Mesothelial cell of epicardium (in vitro differentiated cells): ENCODE measurements at regions not wholly inside any gene's neighbourhood (a gene's known extent, or its start where the extent isn't known, plus 50 kb on each side); places are given as distances from the start of the nearest gene placed in this dataset.

Source experiments
- DNase-seq, 2 experiments: peaks; one replicate each; pipeline ENCODE4 v3.0.0; 2021; ENCODE audit warnings: low spot score in 2 of 2; ENCODE audit not compliant: unreplicated experiment in 2 of 2
- H3K27ac Mint-ChIP-seq: 2 replicates; pipeline ENCODE4 v1.8.0; 2021; ENCODE audit warnings: mixed read lengths
- H3K27me3 Mint-ChIP-seq: 2 replicates; pipeline ENCODE4 v1.8.0; 2021; ENCODE audit warnings: low read depth, mixed read lengths
- H3K36me3 Mint-ChIP-seq: 2 replicates; pipeline ENCODE4 v1.8.0; 2021; ENCODE audit warnings: mixed read lengths
- H3K4me1 Mint-ChIP-seq: 2 replicates; pipeline ENCODE4 v1.8.0; 2021; ENCODE audit warnings: mixed read lengths
- H3K4me3 Mint-ChIP-seq: 2 replicates; pipeline ENCODE4 v1.8.0; 2021; ENCODE audit warnings: mild to moderate bottlenecking, moderate library complexity, mixed read lengths
- H3K9me3 Mint-ChIP-seq: 2 replicates; pipeline ENCODE4 v1.8.0; 2021; ENCODE audit warnings: mixed read lengths
- TF ChIP-seq, protein P1 (sequence below): fragments of 200-600 bp; sonication (generic); IDR thresholded peaks from one replicate; pipeline ENCODE4 v1.5.0; 2021; ENCODE audit warnings: antibody characterized with exemption; ENCODE audit not compliant: unreplicated experiment

GRCh38 chr21:37987668-37988067 is 71.4 kb upstream of the KCNJ6 start:
- peaks cover 16% of the 10 kb centered on the region for H3K27me3 Mint-ChIP-seq
- no peak overlapping the region for H3K27ac Mint-ChIP-seq
- H3K36me3 Mint-ChIP-seq: no peaks in the 10 kb centered on the region
- TF ChIP-seq, protein P1, sequence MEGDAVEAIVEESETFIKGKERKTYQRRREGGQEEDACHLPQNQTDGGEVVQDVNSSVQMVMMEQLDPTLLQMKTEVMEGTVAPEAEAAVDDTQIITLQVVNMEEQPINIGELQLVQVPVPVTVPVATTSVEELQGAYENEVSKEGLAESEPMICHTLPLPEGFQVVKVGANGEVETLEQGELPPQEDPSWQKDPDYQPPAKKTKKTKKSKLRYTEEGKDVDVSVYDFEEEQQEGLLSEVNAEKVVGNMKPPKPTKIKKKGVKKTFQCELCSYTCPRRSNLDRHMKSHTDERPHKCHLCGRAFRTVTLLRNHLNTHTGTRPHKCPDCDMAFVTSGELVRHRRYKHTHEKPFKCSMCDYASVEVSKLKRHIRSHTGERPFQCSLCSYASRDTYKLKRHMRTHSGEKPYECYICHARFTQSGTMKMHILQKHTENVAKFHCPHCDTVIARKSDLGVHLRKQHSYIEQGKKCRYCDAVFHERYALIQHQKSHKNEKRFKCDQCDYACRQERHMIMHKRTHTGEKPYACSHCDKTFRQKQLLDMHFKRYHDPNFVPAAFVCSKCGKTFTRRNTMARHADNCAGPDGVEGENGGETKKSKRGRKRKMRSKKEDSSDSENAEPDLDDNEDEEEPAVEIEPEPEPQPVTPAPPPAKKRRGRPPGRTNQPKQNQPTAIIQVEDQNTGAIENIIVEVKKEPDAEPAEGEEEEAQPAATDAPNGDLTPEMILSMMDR: no peak
- DNase-seq: no peak
- no peaks in the 10 kb centered on the region for H3K9me3 Mint-ChIP-seq
- no peaks in the 10 kb centered on the region for H3K4me1 Mint-ChIP-seq
- no peak overlapping the region for H3K4me3 Mint-ChIP-seq

DNA sequence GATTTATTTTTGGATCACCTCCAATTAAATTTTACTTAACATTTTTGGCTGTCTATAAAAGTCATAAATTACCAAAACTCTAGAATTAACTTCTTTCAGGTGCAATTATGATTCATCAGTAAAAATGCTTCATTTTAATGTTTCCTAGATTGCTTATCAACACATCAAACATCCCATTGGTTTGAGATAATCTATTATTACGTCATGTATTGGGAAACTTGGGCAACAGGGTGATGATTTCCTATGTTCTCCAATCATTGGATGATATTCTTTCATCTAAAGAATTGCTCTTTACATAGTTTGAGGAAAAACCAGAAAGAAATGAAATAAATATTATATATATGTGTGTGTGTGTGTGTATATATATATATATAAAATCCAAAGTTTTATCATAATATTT is 76.8 kb upstream of the KCNJ6 start:
- TF ChIP-seq, protein P1: no peak
- H3K27ac Mint-ChIP-seq: no peak overlapping the region
- no peaks in the 10 kb centered on the region for H3K9me3 Mint-ChIP-seq
- H3K4me1 Mint-ChIP-seq: no peaks in the 10 kb centered on the region
- H3K36me3 Mint-ChIP-seq: no peaks in the 10 kb centered on the region
- H3K27me3 Mint-ChIP-seq: peaks cover 12% of the 10 kb centered on the region
- no peak for DNase-seq
- H3K4me3 Mint-ChIP-seq: no peak overlapping the region

DNA sequence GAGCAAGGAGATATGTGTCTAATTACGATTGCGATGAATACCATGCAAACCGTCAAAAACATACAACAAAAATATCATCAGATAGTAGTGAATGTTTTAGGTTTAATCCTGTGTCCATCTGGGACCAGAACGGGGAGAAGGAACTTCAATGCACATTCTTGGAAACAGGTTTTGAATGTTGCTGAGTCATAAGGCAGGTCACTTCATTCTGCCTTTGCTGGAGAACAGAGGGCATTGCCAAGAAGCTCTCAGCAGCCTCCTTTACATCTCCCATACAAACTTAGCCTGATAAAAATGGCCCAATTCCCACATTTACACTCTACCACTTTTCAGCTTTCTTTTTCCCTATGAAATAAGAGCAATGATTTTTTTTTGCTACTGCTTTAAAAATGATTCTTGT is 78.0 kb upstream of the KCNJ6 start:
- no peaks in the 10 kb centered on the region for H3K4me1 Mint-ChIP-seq
- TF ChIP-seq, protein P1: no peak
- no peaks in the 10 kb centered on the region for H3K36me3 Mint-ChIP-seq
- DNase-seq: no peak
- H3K27ac Mint-ChIP-seq: no peak overlapping the region
- H3K27me3 Mint-ChIP-seq: peaks cover 12% of the 10 kb centered on the region
- H3K4me3 Mint-ChIP-seq: no peak overlapping the region
- no peaks in the 10 kb centered on the region for H3K9me3 Mint-ChIP-seq

DNA sequence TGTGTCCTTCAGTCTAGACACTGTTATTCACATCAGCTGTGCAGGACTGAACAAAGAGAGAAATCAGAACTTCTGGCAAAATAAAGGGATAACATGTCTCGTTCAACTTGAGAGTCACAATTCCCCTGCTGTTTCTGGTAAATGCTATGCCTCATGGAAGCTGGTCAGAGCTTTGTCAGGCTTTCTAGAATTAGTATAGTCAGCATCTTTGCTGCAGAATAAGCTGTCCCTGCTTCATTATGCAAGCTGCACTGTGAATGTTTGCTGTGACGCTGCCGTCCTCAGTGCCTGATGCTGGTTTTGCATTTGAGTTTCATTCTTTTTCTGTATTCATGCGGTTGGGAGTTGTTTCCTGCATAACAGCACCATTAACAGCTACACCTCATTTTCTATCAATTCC is 96.4 kb upstream of the KCNJ6 start:
- Mint-ChIP-seq H3K9me3 (peaks cover 10% of the 10 kb centered on the region), H3K4me1 (no peaks in the 10 kb centered on the region), H3K4me3 (no peak overlapping the region), H3K36me3 (no peaks in the 10 kb centered on the region), H3K27me3 (peaks cover 46% of the 10 kb centered on the region), H3K27ac (no peak overlapping the region)
- TF ChIP-seq, protein P1: no peak
- no peak for DNase-seq

- Mint-ChIP-seq H3K4me3 (no peak overlapping the region), H3K9me3 (peaks cover 12% of the 10 kb centered on the region), H3K4me1 (no peaks in the 10 kb centered on the region), H3K36me3 (no peaks in the 10 kb centered on the region), H3K27ac (no peak overlapping the region), H3K27me3 (peaks cover 52% of the 10 kb centered on the region)
- TF ChIP-seq, protein P1: no peak
- DNase-seq: no peak
Observed at GRCh38 chr21:38013741-38014140, 97.5 kb upstream of the KCNJ6 start.

GRCh38 chr21:38014298-38014697 is 98.0 kb upstream of the KCNJ6 start:
- Mint-ChIP-seq H3K4me1 (no peaks in the 10 kb centered on the region), H3K4me3 (no peak overlapping the region), H3K27ac (no peak overlapping the region), H3K9me3 (peaks cover 12% of the 10 kb centered on the region), H3K36me3 (no peaks in the 10 kb centered on the region), H3K27me3 (peaks cover 49% of the 10 kb centered on the region)
- DNase-seq: no peak
- TF ChIP-seq, protein P1: no peak
